Parathyroid adenoma (tissue), 2 donors: ENCODE measurements at regions not wholly inside any gene's neighbourhood (a gene's known extent, or its start where the extent isn't known, plus 50 kb on each side); places are given as distances from the start of the nearest gene placed in this dataset.
A peak's percentile ranks its signal among the peaks of the same experiment; 100 is the strongest.

Source experiments
- H2AFZ ChIP-seq: fragments of 300-600 bp; sonication (generic); one replicate; pipeline ENCODE4 v1.7.0; 2017; ENCODE audit warnings: antibody characterized with exemption, mild to moderate bottlenecking
- H3K27ac ChIP-seq: fragments of 300-600 bp; sonication (generic); one replicate; pipeline ENCODE4 v1.7.0; 2017
- H3K27me3 ChIP-seq: fragments of 300-600 bp; sonication (generic); one replicate; pipeline ENCODE4 v1.7.0; 2017; ENCODE audit warnings: low read length; ENCODE audit not compliant: control insufficient read depth, insufficient read depth
- H3K36me3 ChIP-seq: fragments of 300-600 bp; sonication (generic); one replicate; pipeline ENCODE4 v1.7.0; 2017; ENCODE audit warnings: low read length; ENCODE audit not compliant: control insufficient read depth, insufficient read depth
- H3K4me1 ChIP-seq: fragments of 300-600 bp; sonication (generic); one replicate; pipeline ENCODE4 v1.7.0; 2017; ENCODE audit warnings: control low read depth
- H3K4me2 ChIP-seq: fragments of 300-600 bp; sonication (generic); one replicate; pipeline ENCODE4 v1.7.0; 2017; ENCODE audit warnings: low read length
- H3K4me3 ChIP-seq: fragments of 300-600 bp; sonication (generic); one replicate; pipeline ENCODE4 v1.7.0; 2017; ENCODE audit warnings: low read depth, low read length
- H3K79me2 ChIP-seq: fragments of 300-600 bp; sonication (generic); one replicate; pipeline ENCODE4 v1.7.0; 2017; ENCODE audit warnings: control low read depth
- H3K9ac ChIP-seq: fragments of 300-600 bp; sonication (generic); one replicate; pipeline ENCODE4 v1.7.0; 2017; ENCODE audit warnings: mild to moderate bottlenecking
- H3K9me3 ChIP-seq: fragments of 300-600 bp; sonication (generic); one replicate; pipeline ENCODE4 v1.7.0; 2017; ENCODE audit warnings: low read length; ENCODE audit not compliant: control insufficient read depth
- TF ChIP-seq, protein P1 (sequence below): fragments of 300-600 bp; sonication (generic); IDR thresholded peaks from one replicate; pipeline ENCODE4 v1.7.0; 2017; ENCODE audit warnings: antibody characterized with exemption, mild to moderate bottlenecking
- donor health status: primary hyperparathyroidism.

- no peak overlapping the region for H2AFZ ChIP-seq
- H3K4me3 ChIP-seq: no peak overlapping the region
- H3K79me2 ChIP-seq: no peaks in the 10 kb centered on the region
- no peak overlapping the region for H3K27ac ChIP-seq
- TF ChIP-seq, protein P1, sequence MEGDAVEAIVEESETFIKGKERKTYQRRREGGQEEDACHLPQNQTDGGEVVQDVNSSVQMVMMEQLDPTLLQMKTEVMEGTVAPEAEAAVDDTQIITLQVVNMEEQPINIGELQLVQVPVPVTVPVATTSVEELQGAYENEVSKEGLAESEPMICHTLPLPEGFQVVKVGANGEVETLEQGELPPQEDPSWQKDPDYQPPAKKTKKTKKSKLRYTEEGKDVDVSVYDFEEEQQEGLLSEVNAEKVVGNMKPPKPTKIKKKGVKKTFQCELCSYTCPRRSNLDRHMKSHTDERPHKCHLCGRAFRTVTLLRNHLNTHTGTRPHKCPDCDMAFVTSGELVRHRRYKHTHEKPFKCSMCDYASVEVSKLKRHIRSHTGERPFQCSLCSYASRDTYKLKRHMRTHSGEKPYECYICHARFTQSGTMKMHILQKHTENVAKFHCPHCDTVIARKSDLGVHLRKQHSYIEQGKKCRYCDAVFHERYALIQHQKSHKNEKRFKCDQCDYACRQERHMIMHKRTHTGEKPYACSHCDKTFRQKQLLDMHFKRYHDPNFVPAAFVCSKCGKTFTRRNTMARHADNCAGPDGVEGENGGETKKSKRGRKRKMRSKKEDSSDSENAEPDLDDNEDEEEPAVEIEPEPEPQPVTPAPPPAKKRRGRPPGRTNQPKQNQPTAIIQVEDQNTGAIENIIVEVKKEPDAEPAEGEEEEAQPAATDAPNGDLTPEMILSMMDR: no peak
- H3K36me3 ChIP-seq: no peaks in the 10 kb centered on the region
- H3K4me2 ChIP-seq: no peak overlapping the region
- no peak overlapping the region for H3K9ac ChIP-seq
- no peaks in the 10 kb centered on the region for H3K27me3 ChIP-seq
- no peaks in the 10 kb centered on the region for H3K4me1 ChIP-seq
- no peaks in the 10 kb centered on the region for H3K9me3 ChIP-seq
Observed at GRCh38 chr18:2100694-2101213, 470.6 kb downstream of the METTL4 start.

DNA sequence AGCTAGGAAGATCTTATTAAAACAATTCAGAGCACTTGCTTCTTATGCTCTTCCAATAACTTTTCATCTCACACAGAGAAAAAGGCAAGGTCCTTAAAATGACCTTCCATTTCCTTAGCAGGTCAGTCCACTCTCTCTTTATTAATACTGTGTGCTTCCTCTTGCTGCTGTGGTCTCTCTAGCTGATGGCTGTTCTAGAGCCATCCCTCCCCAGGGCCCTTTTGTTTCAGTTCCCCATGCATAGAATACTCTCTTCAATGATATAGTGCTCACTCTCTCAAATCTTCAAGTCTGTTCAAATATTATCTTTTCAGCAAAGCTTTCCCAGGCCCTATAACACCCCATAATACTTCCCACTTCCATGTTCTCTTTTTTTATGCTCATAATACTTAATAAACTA, 469.3 kb downstream of the METTL4 start:
- Histone ChIP-seq H3K4me2 (no peak overlapping the region), H3K79me2 (no peaks in the 10 kb centered on the region), H3K9me3 (no peaks in the 10 kb centered on the region), H3K4me1 (no peaks in the 10 kb centered on the region), H3K36me3 (no peaks in the 10 kb centered on the region), H3K27me3 (no peaks in the 10 kb centered on the region), H3K9ac (no peak overlapping the region), H3K4me3 (no peak overlapping the region), H3K27ac (no peak overlapping the region), H2AFZ (no peak overlapping the region)
- TF ChIP-seq, protein P1: no peak

DNA sequence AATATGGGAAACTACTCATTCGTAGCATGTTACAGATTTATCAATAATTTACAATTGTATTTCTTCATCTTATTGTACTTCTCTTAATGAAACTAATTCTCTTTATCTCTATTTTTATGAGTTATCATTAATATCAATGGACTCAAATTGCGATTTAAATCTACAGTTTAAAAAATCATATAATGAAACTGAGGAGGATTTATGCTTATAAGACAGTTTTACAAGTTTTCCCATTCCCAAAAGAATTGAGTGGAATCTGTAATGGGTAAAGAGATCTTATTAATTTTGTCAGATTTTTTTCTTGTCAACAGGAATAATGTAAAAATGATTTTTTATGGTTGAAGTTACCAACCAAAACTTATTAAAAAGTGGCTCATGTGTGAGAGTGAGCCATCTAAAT, 468.0 kb downstream of the METTL4 start:
- no peak overlapping the region for H3K4me3 ChIP-seq
- no peaks in the 10 kb centered on the region for H3K36me3 ChIP-seq
- H3K4me1 ChIP-seq: no peaks in the 10 kb centered on the region
- no peaks in the 10 kb centered on the region for H3K79me2 ChIP-seq
- H3K9me3 ChIP-seq: no peaks in the 10 kb centered on the region
- H3K9ac ChIP-seq: no peak overlapping the region
- no peak overlapping the region for H2AFZ ChIP-seq
- no peaks in the 10 kb centered on the region for H3K27me3 ChIP-seq
- TF ChIP-seq, protein P1: no peak
- H3K4me2 ChIP-seq: no peak overlapping the region
- no peak overlapping the region for H3K27ac ChIP-seq

- no peaks in the 10 kb centered on the region for H3K36me3 ChIP-seq
- no peaks in the 10 kb centered on the region for H3K27me3 ChIP-seq
- no peak overlapping the region for H2AFZ ChIP-seq
- no peaks in the 10 kb centered on the region for H3K4me1 ChIP-seq
- no peaks in the 10 kb centered on the region for H3K79me2 ChIP-seq
- no peaks in the 10 kb centered on the region for H3K9me3 ChIP-seq
- no peak overlapping the region for H3K9ac ChIP-seq
- no peak overlapping the region for H3K4me2 ChIP-seq
- H3K4me3 ChIP-seq: no peak overlapping the region
- TF ChIP-seq, protein P1: peak; percentile 61
- no peak overlapping the region for H3K27ac ChIP-seq
Observed at GRCh38 chr18:2104620-2105462, 466.5 kb downstream of the METTL4 start.

DNA sequence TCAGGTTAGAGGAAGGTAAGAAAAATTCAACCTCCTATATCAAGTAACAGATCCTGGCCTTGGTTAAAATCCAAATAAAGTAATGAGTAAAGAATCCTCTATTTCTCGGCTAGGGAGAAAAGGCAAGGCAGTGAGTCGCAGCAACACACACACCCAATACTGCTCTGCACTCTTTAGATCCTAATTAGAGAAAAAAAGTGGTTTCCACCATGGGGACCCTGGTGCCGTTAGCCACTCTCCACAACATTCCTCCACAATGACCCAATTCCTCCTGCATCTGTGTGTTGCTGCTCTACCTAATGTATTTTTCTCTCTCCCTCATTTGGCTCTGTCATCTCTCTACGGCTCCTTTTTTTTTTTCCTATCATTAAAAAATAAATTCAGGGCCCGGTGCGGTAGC, 462.7 kb downstream of the METTL4 start:
- TF ChIP-seq, protein P1: no peak
- no peaks in the 10 kb centered on the region for H3K27me3 ChIP-seq
- no peaks in the 10 kb centered on the region for H3K36me3 ChIP-seq
- no peaks in the 10 kb centered on the region for H3K79me2 ChIP-seq
- no peak overlapping the region for H3K9ac ChIP-seq
- H3K9me3 ChIP-seq: no peaks in the 10 kb centered on the region
- no peak overlapping the region for H3K4me3 ChIP-seq
- H3K4me1 ChIP-seq: no peaks in the 10 kb centered on the region
- no peak overlapping the region for H3K27ac ChIP-seq
- no peak overlapping the region for H3K4me2 ChIP-seq
- H2AFZ ChIP-seq: no peak overlapping the region
